Duodenal mucosa (tissue), 2 donors: ENCODE measurements at regions not wholly inside any gene's neighbourhood (a gene's known extent, or its start where the extent isn't known, plus 50 kb on each side); places are given as distances from the start of the nearest gene placed in this dataset.

ENCODE experiments used
- H3K27ac ChIP-seq: one replicate; pipeline ENCODE4 v1.7.0; 2013; ENCODE audit warnings: low read depth, low read length
- H3K27me3 ChIP-seq, 2 donors: one replicate each; pipeline ENCODE4 v1.7.0; 2013; ENCODE audit warnings: low read length in 2 of 2, control low read depth in 1 of 2; ENCODE audit not compliant: insufficient read depth in 2 of 2, control insufficient read depth in 1 of 2
- H3K36me3 ChIP-seq, 2 donors: one replicate each; pipeline ENCODE4 v1.7.0; 2013; ENCODE audit warnings: low read length in 2 of 2, control low read depth in 1 of 2; ENCODE audit not compliant: insufficient read depth in 2 of 2, control insufficient read depth in 1 of 2
- H3K4me1 ChIP-seq, 2 donors: one replicate each; pipeline ENCODE4 v1.7.0; 2013; ENCODE audit warnings: low read length in 2 of 2, control low read depth in 1 of 2; ENCODE audit not compliant: insufficient read depth in 2 of 2, control insufficient read depth in 1 of 2
- H3K4me3 ChIP-seq, 2 donors: one replicate each; pipeline ENCODE4 v1.7.0; 2013; ENCODE audit warnings: low read length in 2 of 2, low read depth in 1 of 2
- H3K9ac ChIP-seq, 2 donors: one replicate each; pipeline ENCODE4 v1.7.0; 2013; ENCODE audit warnings: low read length in 2 of 2, low read depth in 1 of 2
- H3K9me3 ChIP-seq, 2 donors: one replicate each; pipeline ENCODE4 v1.7.0; 2013; ENCODE audit warnings: low read length in 2 of 2, control low read depth in 1 of 2; ENCODE audit not compliant: control insufficient read depth in 1 of 2

DNA sequence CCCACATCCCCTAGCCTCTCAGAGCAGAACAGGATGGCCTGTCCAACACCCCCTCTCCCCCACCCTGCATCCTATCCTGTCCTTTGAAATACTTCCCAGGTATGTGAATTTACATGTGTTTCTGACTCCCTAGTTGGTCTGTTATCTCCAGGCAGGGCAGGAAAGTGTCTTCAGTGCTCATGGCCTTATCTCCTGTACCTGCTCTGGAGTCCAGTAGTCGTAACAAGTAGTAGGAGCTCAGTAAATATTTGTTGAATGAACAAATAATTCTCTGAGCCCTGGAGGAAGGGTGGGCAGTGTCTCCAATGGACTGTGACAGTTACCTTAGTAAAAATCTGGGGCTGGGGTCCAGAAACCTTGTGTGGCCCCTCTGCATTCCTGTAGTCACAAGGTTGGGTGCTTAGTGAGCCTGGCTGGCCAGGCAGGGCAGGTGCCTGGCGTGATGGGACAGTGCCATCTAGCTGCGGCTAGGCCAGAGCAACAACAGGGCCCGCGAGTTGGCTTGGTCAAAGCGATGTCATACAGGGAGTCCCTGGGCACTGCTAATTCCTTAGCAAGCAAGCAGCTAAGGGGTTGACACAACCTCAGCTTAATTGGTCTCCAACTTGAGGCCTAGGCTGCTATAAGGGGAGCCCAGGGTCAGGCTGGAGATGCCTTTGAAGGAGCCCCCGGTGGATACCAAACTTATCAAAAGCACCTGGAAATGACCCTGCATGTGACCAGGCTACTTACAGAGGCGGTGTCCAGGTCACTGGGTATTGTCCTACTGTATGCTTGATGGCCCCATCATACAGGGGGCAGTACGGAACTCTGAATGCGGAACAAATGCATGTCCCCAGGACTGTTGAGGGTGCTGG is 89.0 kb upstream of the PPM1J start:
- no peak overlapping the region for H3K4me3 ChIP-seq
- H3K27me3 ChIP-seq: no peaks in the 10 kb centered on the region
- no peaks in the 10 kb centered on the region for H3K9me3 ChIP-seq
- no peak overlapping the region for H3K27ac ChIP-seq
- no peak overlapping the region for H3K9ac ChIP-seq
- H3K4me1 ChIP-seq: no peaks in the 10 kb centered on the region
- no peaks in the 10 kb centered on the region for H3K36me3 ChIP-seq

DNA sequence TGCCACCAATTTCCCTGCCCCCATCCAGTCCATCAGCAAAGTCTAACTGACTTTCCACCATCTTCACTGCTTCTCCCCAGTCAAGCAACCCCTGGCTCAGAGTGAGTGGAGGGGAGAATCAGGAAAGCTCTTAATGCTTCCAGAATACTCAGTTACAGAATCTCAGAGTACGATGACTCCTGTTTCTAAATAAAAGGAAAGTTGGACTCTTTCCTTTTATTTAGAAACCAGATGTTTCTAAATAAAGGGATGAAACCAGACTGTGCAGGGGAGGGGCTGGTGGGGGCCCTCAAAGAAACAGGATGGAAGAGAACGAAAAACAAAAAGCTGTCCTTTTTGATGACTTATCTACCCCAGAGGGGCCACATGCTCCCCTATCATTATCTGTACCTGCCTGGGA is 85.2 kb upstream of the PPM1J start:
- Histone ChIP-seq H3K36me3 (no peaks in the 10 kb centered on the region), H3K27ac (no peak overlapping the region), H3K9ac (no peak overlapping the region), H3K4me1 (no peaks in the 10 kb centered on the region), H3K9me3 (no peaks in the 10 kb centered on the region), H3K27me3 (no peaks in the 10 kb centered on the region), H3K4me3 (no peak overlapping the region)

DNA sequence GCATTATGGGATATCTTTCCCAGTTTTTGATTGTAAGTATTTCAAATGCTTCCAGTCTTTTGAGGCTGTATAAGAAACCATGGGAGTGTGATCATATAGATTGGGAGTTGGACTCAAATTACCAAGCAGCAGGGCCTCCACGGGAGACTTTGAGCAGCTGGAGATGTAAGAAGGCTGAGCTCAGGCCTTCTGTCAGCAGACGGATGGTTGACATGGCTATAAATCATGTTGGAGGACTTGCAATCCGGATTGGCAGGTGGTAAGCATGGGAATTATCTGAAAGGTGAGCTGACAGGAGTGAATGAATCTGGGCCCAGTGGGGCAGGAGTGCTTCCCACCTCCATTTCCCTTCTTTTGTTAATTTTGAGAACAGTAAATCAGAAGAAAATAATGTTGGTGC is 83.2 kb upstream of the PPM1J start:
- Histone ChIP-seq H3K9me3 (no peaks in the 10 kb centered on the region), H3K4me3 (no peak overlapping the region), H3K27ac (no peak overlapping the region), H3K27me3 (no peaks in the 10 kb centered on the region), H3K9ac (no peak overlapping the region), H3K36me3 (no peaks in the 10 kb centered on the region), H3K4me1 (no peaks in the 10 kb centered on the region)

DNA sequence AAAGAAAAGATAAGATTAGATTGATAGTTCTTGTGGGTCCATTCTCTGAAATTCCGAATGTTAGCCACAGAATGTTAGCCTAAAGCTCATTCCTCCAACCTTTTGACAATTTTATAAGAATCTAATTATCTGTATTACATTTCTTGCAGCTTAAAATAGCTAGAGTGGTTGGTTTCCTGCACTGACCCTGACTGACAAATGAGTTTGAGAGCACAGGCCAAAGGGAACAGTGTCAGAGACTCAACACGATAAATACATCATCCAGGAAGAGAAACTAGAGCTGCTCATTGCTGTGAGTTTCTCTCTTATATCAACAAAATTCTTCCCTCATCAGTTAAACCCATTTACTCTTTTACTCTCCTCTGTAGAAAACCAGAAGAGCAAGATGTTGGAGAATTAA is 82.1 kb upstream of the PPM1J start:
- Histone ChIP-seq H3K4me3 (no peak overlapping the region), H3K9me3 (no peaks in the 10 kb centered on the region)

DNA sequence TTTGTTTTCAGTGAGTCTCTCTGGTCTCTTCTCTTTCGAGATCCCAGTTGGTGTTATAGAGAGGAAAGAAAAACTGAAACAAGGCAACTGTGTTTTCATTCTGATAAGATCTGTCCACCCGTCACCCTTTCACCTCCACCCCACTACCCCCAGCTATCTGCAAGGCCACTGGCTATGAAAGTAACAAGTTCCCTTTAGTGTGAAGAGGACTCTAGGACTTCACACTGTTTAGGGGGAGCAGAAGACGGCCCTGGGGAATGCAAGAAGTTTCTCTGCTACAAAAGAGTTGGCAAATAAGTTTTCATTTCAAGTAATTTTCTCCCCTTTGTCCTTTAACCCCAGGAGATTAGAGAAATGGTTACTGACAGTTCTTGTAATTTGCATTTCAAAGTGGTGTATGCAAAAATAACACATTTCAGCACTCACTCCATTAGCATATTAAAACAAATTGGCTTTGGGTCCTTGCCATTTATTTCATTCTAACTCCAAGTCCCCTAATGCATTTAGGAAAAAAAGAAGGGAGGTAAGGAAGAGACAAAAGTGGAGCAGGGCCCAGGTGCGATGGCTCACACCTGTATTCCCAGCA is 79.6 kb upstream of the PPM1J start:
- no peaks in the 10 kb centered on the region for H3K4me1 ChIP-seq
- H3K27ac ChIP-seq: no peak overlapping the region
- no peak overlapping the region for H3K4me3 ChIP-seq
- no peak overlapping the region for H3K9ac ChIP-seq
- H3K9me3 ChIP-seq: no peaks in the 10 kb centered on the region
- H3K27me3 ChIP-seq: no peaks in the 10 kb centered on the region
- H3K36me3 ChIP-seq: no peaks in the 10 kb centered on the region

More for the DNA sequence above, 82.1 kb upstream of the PPM1J start:
- Histone ChIP-seq H3K36me3 (no peaks in the 10 kb centered on the region), H3K9ac (no peak overlapping the region), H3K27ac (no peak overlapping the region), H3K27me3 (no peaks in the 10 kb centered on the region), H3K4me1 (no peaks in the 10 kb centered on the region)

DNA sequence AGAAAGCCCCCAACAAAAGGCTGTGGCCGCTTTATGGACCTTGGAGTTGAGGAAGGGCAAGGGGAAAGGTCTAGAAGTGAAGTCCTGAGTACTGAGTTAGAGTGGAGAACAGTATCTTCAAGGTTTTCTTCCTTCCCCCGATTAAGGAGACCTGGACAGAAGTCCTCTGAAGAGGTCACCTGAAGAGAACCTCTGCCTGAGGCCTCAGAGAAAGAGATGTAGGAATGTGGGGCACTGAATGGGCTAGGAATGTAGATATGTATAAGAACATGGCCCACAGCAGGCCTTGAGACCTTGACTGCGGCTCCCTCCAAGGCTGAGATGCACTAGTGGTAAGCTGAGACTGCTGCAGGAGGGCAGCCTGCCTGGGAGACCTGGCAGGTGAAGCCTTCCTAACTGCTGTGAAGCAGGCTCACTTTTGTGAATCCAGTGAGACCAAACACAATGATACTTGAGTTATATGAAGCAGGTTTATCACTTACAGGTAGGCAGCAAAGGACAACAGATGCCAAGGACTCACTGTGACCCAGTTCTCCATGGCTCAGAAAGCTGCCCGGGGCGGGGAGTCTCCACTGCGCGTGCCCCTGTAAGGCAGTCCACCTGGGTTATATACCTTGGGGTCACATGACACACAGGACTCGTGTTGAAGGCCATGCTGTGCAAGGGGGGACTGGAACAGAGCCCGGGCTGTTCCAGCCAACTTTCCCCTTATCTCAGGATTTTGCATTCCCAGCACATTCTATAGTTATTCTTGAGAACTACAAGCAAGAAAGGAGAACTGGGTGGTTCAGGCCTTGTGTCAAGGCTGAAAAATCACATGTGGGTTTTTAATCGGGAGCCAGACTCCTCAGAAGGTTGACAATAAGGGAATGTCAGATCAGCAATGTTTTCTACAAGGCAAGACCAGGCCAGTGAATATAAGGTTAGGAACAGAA is 78.8 kb upstream of the PPM1J start:
- Histone ChIP-seq H3K9ac (no peak overlapping the region), H3K36me3 (no peaks in the 10 kb centered on the region), H3K27me3 (no peaks in the 10 kb centered on the region), H3K4me1 (no peaks in the 10 kb centered on the region), H3K4me3 (no peak overlapping the region), H3K27ac (no peak overlapping the region), H3K9me3 (no peaks in the 10 kb centered on the region)

DNA sequence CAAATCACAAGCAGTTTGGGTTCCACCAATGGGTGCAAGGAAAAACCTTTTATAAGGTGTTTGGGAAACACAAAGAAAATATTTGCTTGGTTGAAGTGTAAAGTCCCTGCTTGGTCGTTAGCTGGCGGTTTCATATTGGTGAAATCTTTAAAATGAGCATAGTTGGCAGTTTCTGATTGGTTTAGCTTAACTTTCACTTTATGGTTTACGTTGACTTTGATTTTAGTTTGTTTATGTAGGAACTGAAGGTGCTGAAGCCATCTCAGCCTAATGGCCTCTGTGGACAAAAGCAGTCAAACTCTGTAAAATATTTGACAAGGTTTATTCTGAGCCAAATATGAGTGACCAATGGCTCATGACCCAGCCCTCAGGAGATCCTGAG is 76.6 kb upstream of the PPM1J start:
- Histone ChIP-seq H3K4me3 (no peak overlapping the region), H3K9ac (no peak overlapping the region), H3K27me3 (no peaks in the 10 kb centered on the region), H3K4me1 (no peaks in the 10 kb centered on the region), H3K36me3 (no peaks in the 10 kb centered on the region), H3K27ac (no peak overlapping the region), H3K9me3 (no peaks in the 10 kb centered on the region)

DNA sequence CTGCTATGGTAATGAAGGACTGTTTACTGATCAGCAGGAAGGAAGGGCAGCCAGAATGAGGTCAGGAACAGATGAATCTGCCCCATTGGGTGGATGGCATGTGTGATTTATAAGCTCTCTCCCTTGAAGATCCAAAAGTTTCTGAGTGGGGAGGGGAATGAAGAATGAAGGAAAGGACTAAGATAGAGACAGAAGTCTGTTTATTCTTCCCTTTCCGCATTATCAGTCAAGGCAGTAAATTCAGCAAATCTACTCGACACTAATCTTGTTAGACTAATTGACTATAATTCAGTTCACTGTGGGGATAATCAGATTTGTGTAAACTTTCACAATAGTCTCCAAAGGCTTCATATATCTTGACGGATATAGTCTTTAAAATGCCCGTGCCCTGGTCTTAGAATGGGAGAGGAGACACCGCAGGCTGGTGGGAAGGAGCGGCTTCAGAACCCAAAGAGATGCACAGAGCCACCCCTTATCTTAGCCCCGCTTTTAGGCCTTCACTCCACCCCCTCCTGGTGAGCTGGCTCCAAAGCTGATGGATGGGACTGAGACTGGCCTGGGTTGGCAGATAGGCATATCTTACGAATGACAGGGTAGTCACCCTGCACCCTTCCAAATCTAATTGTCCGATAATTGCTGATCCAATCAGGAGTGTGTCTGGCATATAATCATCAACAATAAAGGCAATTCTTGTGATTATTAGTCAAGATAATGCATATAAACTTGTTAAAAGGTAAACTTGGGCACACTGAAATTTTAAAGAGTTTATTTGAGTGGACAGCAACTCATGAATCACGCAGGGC is 76.0 kb upstream of the PPM1J start:
- Histone ChIP-seq H3K9ac (no peak overlapping the region), H3K4me3 (no peak overlapping the region), H3K4me1 (no peaks in the 10 kb centered on the region), H3K9me3 (no peaks in the 10 kb centered on the region), H3K27me3 (no peaks in the 10 kb centered on the region), H3K36me3 (no peaks in the 10 kb centered on the region), H3K27ac (no peak overlapping the region)

DNA sequence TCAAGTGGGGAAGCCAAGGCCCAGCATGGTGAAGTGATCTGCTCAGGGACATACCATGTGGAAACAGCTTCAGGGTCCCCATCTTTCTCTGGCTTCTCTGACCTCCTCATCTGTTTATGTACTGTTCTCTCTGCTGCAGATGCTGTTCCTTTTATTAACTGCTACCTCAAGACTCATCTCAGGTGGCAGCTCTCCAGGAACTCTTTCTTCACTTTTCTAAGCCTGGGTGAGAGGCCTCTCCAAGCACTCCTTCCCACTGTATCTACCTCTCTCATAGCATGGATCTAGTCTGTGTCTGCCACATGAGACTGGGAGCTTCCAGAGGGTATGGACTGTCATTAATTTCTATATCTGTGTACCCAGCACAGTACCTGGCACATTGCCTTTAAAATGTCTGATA is 73.4 kb upstream of the PPM1J start:
- no peaks in the 10 kb centered on the region for H3K4me1 ChIP-seq
- H3K9me3 ChIP-seq: no peaks in the 10 kb centered on the region
- no peak overlapping the region for H3K9ac ChIP-seq
- no peak overlapping the region for H3K4me3 ChIP-seq
- H3K27me3 ChIP-seq: no peaks in the 10 kb centered on the region
- H3K27ac ChIP-seq: no peak overlapping the region
- H3K36me3 ChIP-seq: no peaks in the 10 kb centered on the region
